OCI-LY3 (cell line): ENCODE measurements at regions not wholly inside any gene's neighbourhood (a gene's known extent, or its start where the extent isn't known, plus 50 kb on each side); places are given as distances from the start of the nearest gene placed in this dataset.

Experiments
- CTCF ChIP-seq: fragments of 200-600, 300-600 bp; sonication (generic); IDR thresholded peaks from 2 replicates; pipeline ENCODE4 v1.5.1; 2014; ENCODE audit warnings: antibody characterized with exemption, low read length, low read depth
- EZH2phosphoT487 ChIP-seq: fragments of 200-600 bp; shearing (Covaris generic); IDR thresholded peaks from 2 replicates; pipeline ENCODE4 v1.6.1; 2018; ENCODE audit warnings: antibody characterized with exemption, mixed run types, low read depth

- TF ChIP-seq CTCF, result no peak
- TF ChIP-seq EZH2phosphoT487, result no peak
These were observed 609.0 kb downstream of the TBC1D22A start for GRCh38 chr22:47371263-47372090.
